A673 (cell line): ENCODE measurements at regions not wholly inside any gene's neighbourhood (a gene's known extent, or its start where the extent isn't known, plus 50 kb on each side); places are given as distances from the start of the nearest gene placed in this dataset.
"Not testable (repeated sequence)": the region's sequence is repeated elsewhere in the genome, so short reads cannot be mapped to it uniquely, and the experiment has no call there.

Experiments
- BruUV-seq: library from RNA; stranded (reverse); fragments of 400-500 nt; replicated peaks from 2 replicates; lab custom pipeline; 2021; lab: Mats Ljungman, UMichigan
- CTCF ChIA-PET: fragments of 300-600 bp; sonication (Branson Sonifier 250); formaldehyde crosslinking; loops from one replicate; lab custom pipeline; 2022; ENCODE audit warnings: antibody characterized with exemption; lab: Charles Lee
- POLR2A ChIA-PET: fragments of 300-600 bp; sonication (Branson Sonifier 250); formaldehyde crosslinking; loops from one replicate; lab custom pipeline; 2022; ENCODE audit warnings: antibody characterized with exemption; ENCODE audit not compliant: low non-redundant PET; lab: Charles Lee
- DNase-seq: peaks from one replicate; pipeline ENCODE4 v3.0.0-alpha.2; 2015; ENCODE audit warnings: low spot score
- H3K27ac ChIP-seq: fragments of 200-600 bp; sonication (generic); 2 replicates; pipeline ENCODE4 v1.5.1; 2016; ENCODE audit warnings: mixed run types, low read depth, mild to moderate bottlenecking, mixed read lengths, antibody characterized with exemption, low read length; ENCODE audit not compliant: poor library complexity, severe bottlenecking
- H3K27me3 ChIP-seq: fragments of 200-600 bp; sonication (generic); replicated peaks from 2 replicates; pipeline ENCODE4 v1.6.1; 2017; ENCODE audit warnings: mixed run types, low read depth, mild to moderate bottlenecking, mixed read lengths, antibody characterized with exemption, low read length; ENCODE audit not compliant: insufficient read depth, poor library complexity
- H3K36me3 ChIP-seq: fragments of 200-600 bp; sonication (generic); 2 replicates; pipeline ENCODE4 v1.6.1; 2016; ENCODE audit warnings: mixed run types, mild to moderate bottlenecking, mixed read lengths, antibody characterized with exemption, low read length; ENCODE audit not compliant: insufficient read depth, poor library complexity, severe bottlenecking
- H3K4me1 ChIP-seq: fragments of 200-600 bp; sonication (generic); 2 replicates; pipeline ENCODE4 v1.6.1; 2017; ENCODE audit warnings: mixed run types, mild to moderate bottlenecking, mixed read lengths, antibody characterized with exemption, low read length; ENCODE audit not compliant: insufficient read depth, poor library complexity, severe bottlenecking
- H3K4me3 ChIP-seq: fragments of 200-600 bp; sonication (generic); 2 replicates; pipeline ENCODE4 v1.5.1; 2016; ENCODE audit warnings: low read depth, mixed run types, mild to moderate bottlenecking, mixed read lengths, low read length; ENCODE audit not compliant: poor library complexity, severe bottlenecking
- H3K9me3 ChIP-seq: fragments of 200-600 bp; sonication (generic); 2 replicates; pipeline ENCODE4 v1.6.1; 2016; ENCODE audit warnings: mixed run types, low read depth, mild to moderate bottlenecking, mixed read lengths, antibody characterized with exemption, low read length; ENCODE audit not compliant: poor library complexity, severe bottlenecking
- CTCF ChIP-seq: fragments of 300-800, 200-600 bp; sonication (generic); conservative IDR thresholded peaks from 2 replicates; pipeline ENCODE4 v1.5.1; 2017; ENCODE audit warnings: low read depth, mild to moderate bottlenecking, antibody characterized with exemption, low read length, moderate library complexity, mixed read lengths
- EZH2 ChIP-seq: fragments of 200-600 bp; sonication (generic); IDR thresholded peaks from 2 replicates; pipeline ENCODE4 v1.6.1; 2017; ENCODE audit warnings: borderline replicate concordance, low read depth, mild to moderate bottlenecking, mixed read lengths, antibody characterized with exemption, low read length; ENCODE audit not compliant: poor library complexity, severe bottlenecking
- intact Hi-C: fragments of 100-400 bp; cut with micrococcal nuclease; formaldehyde crosslinking; loops from one replicate; pipeline ENCODE4 v1.10.0; 2022; ENCODE audit not compliant: unreplicated experiment

GRCh38 chr2:185674232-185674631, 64.4 kb upstream of the FSIP2 start:
- CTCF ChIA-PET, result no interaction called here
- no peak overlapping the region for H3K4me3 ChIP-seq

GRCh38 chr2:185676316-185676715, 62.3 kb upstream of the FSIP2 start:
- Histone ChIP-seq H3K4me1 (no peaks in the 10 kb centered on the region), H3K9me3 (no peaks in the 10 kb centered on the region), H3K4me3 (no peak overlapping the region), H3K27ac (no peak overlapping the region), H3K27me3 (no peaks in the 10 kb centered on the region), H3K36me3 (no peaks in the 10 kb centered on the region)
- no peak for TF ChIP-seq EZH2
- TF ChIP-seq CTCF, result no peak
- ChIA-PET POLR2A (no interaction called here), CTCF (no interaction called here)
- DNase-seq, result no peak
- intact Hi-C loops, result no loop called here
- no TSS peak for BruUV-seq

More at GRCh38 chr2:185674232-185674631, 64.4 kb upstream of the FSIP2 start:
- TF ChIP-seq CTCF, result no peak
- no peak for TF ChIP-seq EZH2
- Histone ChIP-seq H3K9me3 (no peaks in the 10 kb centered on the region), H3K27me3 (no peaks in the 10 kb centered on the region), H3K36me3 (no peaks in the 10 kb centered on the region), H3K4me1 (no peaks in the 10 kb centered on the region), H3K27ac (no peak overlapping the region)
- BruUV-seq, result no TSS peak
- POLR2A ChIA-PET, result no interaction called here
- intact Hi-C loops, result no loop called here
- DNase-seq, result no peak

- H3K4me1 ChIP-seq, H3K27me3 ChIP-seq, DNase-seq, H3K9me3 ChIP-seq, CTCF ChIA-PET, H3K4me3 ChIP-seq, BruUV-seq, intact Hi-C loops, H3K27ac ChIP-seq, H3K36me3 ChIP-seq, POLR2A ChIA-PET: not testable (repeated sequence)
These were observed 51.6 kb upstream of the FSIP2 start for GRCh38 chr2:185687001-185687400.

- no peaks in the 10 kb centered on the region for H3K9me3 ChIP-seq
- intact Hi-C loops, result no loop called here
- no peaks in the 10 kb centered on the region for H3K4me1 ChIP-seq
- H3K36me3 ChIP-seq, result no peaks in the 10 kb centered on the region
- no peaks in the 10 kb centered on the region for H3K27me3 ChIP-seq
- no peak overlapping the region for H3K27ac ChIP-seq
- BruUV-seq, result no TSS peak
- TF ChIP-seq EZH2 (no peak), CTCF (no peak)
- ChIA-PET CTCF (no interaction called here), POLR2A (no interaction called here)
- no peak for DNase-seq
- H3K4me3 ChIP-seq, result no peak overlapping the region
These were observed 50.6 kb upstream of the FSIP2 start for GRCh38 chr2:185687967-185688366.
